Fibroblast of mammary gland (primary cell): ENCODE measurements at regions not wholly inside any gene's neighbourhood (a gene's known extent, or its start where the extent isn't known, plus 50 kb on each side); places are given as distances from the start of the nearest gene placed in this dataset.

Experiments used
- DNase-seq: peaks from one replicate; pipeline ENCODE4 v3.0.0-alpha.2; 2010; ENCODE audit warnings: low read depth
- H3K4me3 ChIP-seq: 2 replicates; pipeline ENCODE4 v1.5.1; 2011; ENCODE audit warnings: low read depth, mild to moderate bottlenecking, low read length, moderate library complexity; ENCODE audit not compliant: control insufficient read depth
- TF ChIP-seq, protein P1 (sequence below): conservative IDR thresholded peaks from 2 replicates; pipeline ENCODE4 v1.5.1; 2011; ENCODE audit warnings: low read depth, low read length, inconsistent platforms; ENCODE audit not compliant: control insufficient read depth, insufficient read depth

DNA sequence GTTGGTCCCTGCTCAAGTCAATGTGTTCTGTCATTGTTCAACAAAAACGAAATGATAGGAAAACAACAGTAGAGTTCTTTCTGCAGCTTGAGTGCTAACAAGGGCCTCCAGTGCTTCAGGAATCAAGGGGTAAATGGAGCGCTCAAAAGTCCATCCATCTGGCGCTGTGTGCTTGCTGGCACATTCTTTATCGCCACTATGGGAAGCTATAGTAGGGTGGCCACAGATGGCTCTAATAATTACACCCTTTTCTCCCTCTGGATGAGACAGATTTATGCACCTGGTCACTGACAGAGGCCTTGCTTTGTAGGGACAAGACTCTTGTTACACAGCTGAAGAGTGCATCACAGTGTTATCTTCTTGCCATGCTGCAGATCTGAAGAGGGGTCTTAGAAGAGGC lies 136.0 kb downstream of the GDAP2 start:
- H3K4me3 ChIP-seq = no peak overlapping the region
- no peak for DNase-seq
- TF ChIP-seq, protein P1, sequence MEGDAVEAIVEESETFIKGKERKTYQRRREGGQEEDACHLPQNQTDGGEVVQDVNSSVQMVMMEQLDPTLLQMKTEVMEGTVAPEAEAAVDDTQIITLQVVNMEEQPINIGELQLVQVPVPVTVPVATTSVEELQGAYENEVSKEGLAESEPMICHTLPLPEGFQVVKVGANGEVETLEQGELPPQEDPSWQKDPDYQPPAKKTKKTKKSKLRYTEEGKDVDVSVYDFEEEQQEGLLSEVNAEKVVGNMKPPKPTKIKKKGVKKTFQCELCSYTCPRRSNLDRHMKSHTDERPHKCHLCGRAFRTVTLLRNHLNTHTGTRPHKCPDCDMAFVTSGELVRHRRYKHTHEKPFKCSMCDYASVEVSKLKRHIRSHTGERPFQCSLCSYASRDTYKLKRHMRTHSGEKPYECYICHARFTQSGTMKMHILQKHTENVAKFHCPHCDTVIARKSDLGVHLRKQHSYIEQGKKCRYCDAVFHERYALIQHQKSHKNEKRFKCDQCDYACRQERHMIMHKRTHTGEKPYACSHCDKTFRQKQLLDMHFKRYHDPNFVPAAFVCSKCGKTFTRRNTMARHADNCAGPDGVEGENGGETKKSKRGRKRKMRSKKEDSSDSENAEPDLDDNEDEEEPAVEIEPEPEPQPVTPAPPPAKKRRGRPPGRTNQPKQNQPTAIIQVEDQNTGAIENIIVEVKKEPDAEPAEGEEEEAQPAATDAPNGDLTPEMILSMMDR = no peak

DNA sequence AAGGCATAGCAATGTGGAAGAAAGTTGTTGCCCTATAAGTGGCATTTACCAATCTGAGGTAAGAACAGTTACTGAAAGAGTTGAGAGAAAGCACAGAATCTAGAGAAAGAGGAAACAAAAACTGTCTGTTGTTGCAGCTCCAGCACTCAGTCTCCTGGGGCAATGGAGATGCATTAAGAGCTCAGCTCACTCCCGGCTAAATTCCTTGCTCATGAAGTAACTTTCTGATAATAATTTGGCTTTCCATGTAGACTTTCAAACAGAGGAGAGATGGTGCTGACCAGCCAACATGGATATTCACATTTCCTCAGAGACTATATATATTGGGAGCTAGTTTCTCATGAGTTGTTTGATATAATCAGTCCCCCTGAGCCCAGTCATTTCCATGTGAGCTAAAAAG lies 135.3 kb downstream of the GDAP2 start:
- TF ChIP-seq, protein P1 = no peak
- DNase-seq = peak; percentile 72
- H3K4me3 ChIP-seq = no peak overlapping the region

DNA sequence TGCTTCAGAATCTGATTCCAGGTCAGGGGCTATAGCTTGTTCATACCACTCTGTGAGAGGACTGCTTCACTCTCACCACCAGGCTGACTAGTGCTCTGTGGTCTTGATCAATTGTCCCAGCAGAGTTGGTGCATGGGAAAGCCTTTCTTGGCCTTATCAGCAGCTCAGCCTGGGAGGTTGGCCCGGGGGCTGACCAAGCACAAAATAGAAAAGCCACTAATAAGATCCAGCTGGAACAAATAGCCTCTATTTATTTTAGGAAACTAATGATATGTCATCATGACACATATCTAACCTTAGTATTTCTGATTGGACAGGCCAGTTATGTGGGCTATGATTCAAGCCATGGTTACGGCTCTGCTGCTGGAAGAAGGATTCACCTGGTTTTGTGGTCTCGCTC lies 134.2 kb downstream of the GDAP2 start:
- H3K4me3 ChIP-seq = no peak overlapping the region
- peak; percentile 99 for DNase-seq
- TF ChIP-seq, protein P1 = peak; percentile 69

DNA sequence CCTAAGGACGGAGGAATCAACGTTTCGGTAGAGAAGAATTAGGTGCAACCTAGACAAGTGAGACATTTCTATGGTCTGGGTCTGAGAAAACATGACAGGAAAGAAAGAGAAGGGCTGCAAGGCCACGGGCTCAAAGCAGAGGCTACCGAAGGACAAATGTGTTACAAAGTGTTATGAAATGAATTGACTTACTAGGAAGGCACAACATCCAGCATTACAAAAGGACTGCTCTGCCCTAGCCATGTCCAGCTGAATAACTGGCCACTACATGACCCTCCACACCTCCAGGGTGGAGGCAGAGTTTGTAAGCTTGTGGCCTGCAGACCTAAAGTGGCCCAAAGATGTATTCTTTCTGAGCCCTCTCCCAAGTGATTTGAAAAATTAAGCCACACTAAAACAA lies 133.6 kb downstream of the GDAP2 start:
- H3K4me3 ChIP-seq = no peak overlapping the region
- DNase-seq = no peak
- TF ChIP-seq, protein P1 = no peak

DNA sequence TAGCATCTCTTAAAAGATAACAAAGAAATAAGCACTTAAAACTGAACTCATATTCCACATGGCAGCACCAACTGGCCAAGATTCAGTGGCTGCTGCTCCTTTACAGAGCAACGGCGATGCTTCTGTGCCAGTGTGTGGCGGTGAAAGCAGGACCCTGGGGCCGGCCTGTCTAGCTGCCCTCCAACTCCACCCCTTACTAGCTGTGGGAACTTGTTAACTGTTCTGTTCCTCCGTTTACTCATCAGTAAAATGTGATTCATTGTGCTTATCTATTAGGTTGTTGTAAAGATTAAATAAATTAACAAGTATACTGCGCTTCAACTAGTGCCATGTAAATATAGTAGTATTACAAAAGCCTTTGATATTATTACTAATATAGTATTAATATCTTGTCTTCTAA lies 133.2 kb downstream of the GDAP2 start:
- DNase-seq = peak; percentile 55
- no peak overlapping the region for H3K4me3 ChIP-seq
- TF ChIP-seq, protein P1 = no peak

DNA sequence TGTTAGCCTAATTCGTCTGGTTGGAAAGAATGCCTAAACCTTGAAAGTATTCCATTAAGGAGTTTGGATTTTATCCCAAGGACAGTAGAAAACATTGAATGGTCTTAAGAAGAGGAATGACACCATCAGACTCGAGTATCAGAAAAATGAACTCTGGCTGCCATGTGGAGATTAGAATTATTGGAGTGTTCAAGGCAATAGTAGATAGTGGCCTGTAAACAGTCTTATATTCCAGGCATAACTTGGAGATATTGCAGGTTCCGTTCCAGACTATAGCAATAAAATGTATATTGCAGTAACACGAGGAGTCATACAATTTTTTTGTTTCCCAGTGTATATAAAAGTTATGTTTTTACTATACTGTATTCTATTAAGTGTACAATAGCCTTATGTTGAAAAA lies 130.9 kb downstream of the GDAP2 start:
- TF ChIP-seq, protein P1 = no peak
- DNase-seq = no peak
- no peak overlapping the region for H3K4me3 ChIP-seq
